SH-SY5Y (cell line): ENCODE measurements at regions not wholly inside any gene's neighbourhood (a gene's known extent, or its start where the extent isn't known, plus 50 kb on each side); places are given as distances from the start of the nearest gene placed in this dataset.

Experiments
- GATA2 ChIP-seq: IDR thresholded peaks from 2 replicates; pipeline ENCODE4 v1.6.1; 2011; ENCODE audit warnings: mild to moderate bottlenecking, low read depth, low read length
- GATA3 ChIP-seq: IDR thresholded peaks from 2 replicates; pipeline ENCODE4 v1.6.1; 2011; ENCODE audit warnings: low read depth, mild to moderate bottlenecking, low read length, moderate library complexity

- no peak for TF ChIP-seq GATA3
- no peak for TF ChIP-seq GATA2
These were observed 158.1 kb downstream of the TBXT start for GRCh38 chr6:166009385-166010031.

- TF ChIP-seq GATA2 = 0 out of 2 replicates have a peak, but pooled peaks have one; percentile 11
- no peak for TF ChIP-seq GATA3
These were observed 158.9 kb downstream of the TBXT start for GRCh38 chr6:166008441-166009369.

GRCh38 chr6:166007349-166008263, 160.0 kb downstream of the TBXT start:
- TF ChIP-seq GATA3 (no peak), GATA2 (no peak)

- TF ChIP-seq GATA2 (no peak), GATA3 (no peak)
These were observed 160.8 kb downstream of the TBXT start for GRCh38 chr6:166006900-166007301.

- TF ChIP-seq GATA3 = peak; percentile 31; the same call in 1 of the 2 replicates
- peak; percentile 72 for TF ChIP-seq GATA2
These were observed 161.4 kb downstream of the TBXT start for GRCh38 chr6:166005944-166006899.

GRCh38 chr6:166005401-166005943, 162.2 kb downstream of the TBXT start:
- TF ChIP-seq GATA3 = no peak
- TF ChIP-seq GATA2 = no peak

- no peak for TF ChIP-seq GATA2
- no peak for TF ChIP-seq GATA3
These were observed 162.8 kb downstream of the TBXT start for GRCh38 chr6:166004876-166005275.

GRCh38 chr6:166004471-166004870, 163.2 kb downstream of the TBXT start:
- TF ChIP-seq GATA3 (no peak), GATA2 (no peak)

- TF ChIP-seq GATA2 (no peak), GATA3 (no peak)
These were observed 164.1 kb downstream of the TBXT start for GRCh38 chr6:166003569-166003968.

GRCh38 chr6:166001359-166001758, 166.3 kb downstream of the TBXT start:
- TF ChIP-seq GATA3 (no peak), GATA2 (no peak)

GRCh38 chr6:165999279-165999678, 168.4 kb downstream of the TBXT start:
- no peak for TF ChIP-seq GATA3
- TF ChIP-seq GATA2 = no peak

GRCh38 chr6:165998072-165998471, 169.6 kb downstream of the TBXT start:
- TF ChIP-seq GATA3 (no peak), GATA2 (no peak)

- no peak for TF ChIP-seq GATA3
- no peak for TF ChIP-seq GATA2
These were observed 176.3 kb downstream of the TBXT start for GRCh38 chr6:165991341-165991740.
